Panc1 (cell line): ENCODE measurements at regions not wholly inside any gene's neighbourhood (a gene's known extent, or its start where the extent isn't known, plus 50 kb on each side); places are given as distances from the start of the nearest gene placed in this dataset.

Experiments used
- CTCF ChIP-seq: fragments of 450-650 bp; IDR thresholded peaks from 2 replicates; pipeline ENCODE4 v1.5.1; 2017; ENCODE audit warnings: mild to moderate bottlenecking
- POLR2AphosphoS5 ChIP-seq: IDR thresholded peaks from 2 replicates; pipeline ENCODE4 v1.6.1; 2012; ENCODE audit warnings: mild to moderate bottlenecking, low read depth, low read length, moderate library complexity

GRCh38 chr6:19002976-19003560, 615.9 kb downstream of the RNF144B start:
- no peak for TF ChIP-seq POLR2AphosphoS5
- no peak for TF ChIP-seq CTCF
